Neural cell (in vitro differentiated cells): ENCODE measurements at regions not wholly inside any gene's neighbourhood (a gene's known extent, or its start where the extent isn't known, plus 50 kb on each side); places are given as distances from the start of the nearest gene placed in this dataset.

ENCODE experiments used
- CTCF ChIP-seq: fragments of 450-650 bp; IDR thresholded peaks from 2 replicates; pipeline ENCODE4 v1.5.1; 2014; ENCODE audit warnings: antibody characterized with exemption, mild to moderate bottlenecking, moderate library complexity; ENCODE audit not compliant: poor library complexity, severe bottlenecking
- RAD21 ChIP-seq: fragments of 450-650 bp; conservative IDR thresholded peaks from 2 replicates; pipeline ENCODE4 v1.6.1; 2014; ENCODE audit warnings: antibody characterized with exemption, mild to moderate bottlenecking, moderate library complexity
- REST ChIP-seq: IDR thresholded peaks from 2 replicates; pipeline ENCODE4 v1.6.1; 2012; ENCODE audit warnings: borderline replicate concordance
- TAF1 ChIP-seq: IDR thresholded peaks from 2 replicates; pipeline ENCODE4 v1.6.1; 2012; ENCODE audit warnings: low read depth

- TF ChIP-seq CTCF: no peak
- no peak for TF ChIP-seq RAD21
- no peak for TF ChIP-seq REST
- no peak for TF ChIP-seq TAF1
Measured at GRCh38 chr2:204213588-204213987, 277.0 kb downstream of the ICOS start.
